ENCODE measurements at regions not wholly inside any gene's neighbourhood (a gene's known extent, or its start where the extent isn't known, plus 50 kb on each side); places are given as distances from the start of the nearest gene placed in this dataset.

DNA sequence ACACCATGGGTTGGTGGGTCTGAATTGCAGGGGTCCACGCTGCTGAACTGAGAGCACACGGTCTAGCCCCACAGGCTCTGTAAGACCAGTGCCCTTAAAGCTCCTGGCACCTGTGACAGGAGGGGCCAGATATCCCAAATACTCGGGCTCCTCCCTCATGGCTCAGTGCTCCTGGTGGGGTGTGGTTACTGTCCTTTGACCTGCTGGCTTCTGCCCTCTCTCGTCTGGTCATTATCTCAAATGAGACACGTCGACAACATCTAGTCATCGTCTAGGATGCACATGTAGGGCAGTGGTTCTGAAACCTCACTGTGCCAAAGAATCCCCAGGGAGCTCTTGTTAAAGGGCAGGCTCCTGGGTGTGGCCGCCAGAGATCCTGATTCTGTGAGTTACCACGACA lies 258.4 kb downstream of the LOXHD1 start:
- no peaks in the 10 kb centered on the region for H3K9me3 ChIP-seq (ENCODE audit: control insufficient read depth in 2 of 2, low read length in 2 of 2)
- ATAC-seq (ENCODE audit: low read depth in 2 of 2) (no peak), DNase-seq (no peak)
- H3K4me3 ChIP-seq (ENCODE audit: low read depth, low read length), result no peak overlapping the region
- Mint-ChIP-seq H3K27ac (peak overlapping the region in 1 of 3 donors; percentile 25), H3K9me3 (no peaks in the 10 kb centered on the region), H3K4me1 (no peaks in the 10 kb centered on the region), H3K36me3 (no peaks in the 10 kb centered on the region), H3K27me3 (peaks cover 14% of the 10 kb centered on the region), H3K4me3 (no peak overlapping the region)
- no peaks in the 10 kb centered on the region for H3K4me1 ChIP-seq (ENCODE audit: control insufficient read depth, insufficient read depth, low read length, poor library complexity, severe bottlenecking)
- H3K27me3 ChIP-seq (ENCODE audit: control insufficient read depth, insufficient read depth, low read length), result no peaks in the 10 kb centered on the region
- no peaks in the 10 kb centered on the region for H3K36me3 ChIP-seq (ENCODE audit: control insufficient read depth, insufficient read depth, low read length)
- no peak overlapping the region for H3K27ac ChIP-seq (ENCODE audit: insufficient read depth, low read length, poor library complexity, severe bottlenecking)

DNA sequence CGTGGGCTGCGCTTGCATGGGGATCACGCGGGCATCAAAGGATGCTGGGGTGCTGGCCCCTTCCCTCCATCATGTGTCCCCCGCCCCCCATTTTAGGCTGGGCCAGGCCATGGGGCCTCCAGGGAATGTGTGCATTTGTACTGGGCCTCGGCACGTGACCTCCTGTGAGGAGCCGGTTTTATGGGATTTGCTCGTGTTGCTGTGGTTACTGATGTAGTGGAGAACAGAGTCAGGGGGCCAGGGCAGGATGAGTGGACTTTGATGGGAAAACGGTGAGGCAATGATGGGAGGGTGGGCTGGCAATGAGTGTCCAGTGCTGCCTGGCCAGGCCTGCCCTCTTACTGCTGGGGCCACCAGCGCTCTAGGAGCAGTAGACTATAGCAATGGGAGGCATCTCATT lies 257.7 kb downstream of the LOXHD1 start:
- Histone ChIP-seq H3K9me3 (ENCODE audit: control insufficient read depth in 2 of 2, low read length in 2 of 2) (no peaks in the 10 kb centered on the region), H3K36me3 (ENCODE audit: control insufficient read depth, insufficient read depth, low read length) (no peaks in the 10 kb centered on the region), H3K27ac (ENCODE audit: insufficient read depth, low read length, poor library complexity, severe bottlenecking) (no peak overlapping the region), H3K27me3 (ENCODE audit: control insufficient read depth, insufficient read depth, low read length) (no peaks in the 10 kb centered on the region), H3K4me3 (ENCODE audit: low read depth, low read length) (no peak overlapping the region), H3K4me1 (ENCODE audit: control insufficient read depth, insufficient read depth, low read length, poor library complexity, severe bottlenecking) (no peaks in the 10 kb centered on the region)
- Mint-ChIP-seq H3K4me1 (no peaks in the 10 kb centered on the region), H3K4me3 (no peak overlapping the region), H3K36me3 (no peaks in the 10 kb centered on the region), H3K27ac (no peak overlapping the region), H3K9me3 (no peaks in the 10 kb centered on the region), H3K27me3 (peaks cover 14% of the 10 kb centered on the region)
- no peak for ATAC-seq (ENCODE audit: low read depth in 2 of 2)
- no peak for DNase-seq

DNA sequence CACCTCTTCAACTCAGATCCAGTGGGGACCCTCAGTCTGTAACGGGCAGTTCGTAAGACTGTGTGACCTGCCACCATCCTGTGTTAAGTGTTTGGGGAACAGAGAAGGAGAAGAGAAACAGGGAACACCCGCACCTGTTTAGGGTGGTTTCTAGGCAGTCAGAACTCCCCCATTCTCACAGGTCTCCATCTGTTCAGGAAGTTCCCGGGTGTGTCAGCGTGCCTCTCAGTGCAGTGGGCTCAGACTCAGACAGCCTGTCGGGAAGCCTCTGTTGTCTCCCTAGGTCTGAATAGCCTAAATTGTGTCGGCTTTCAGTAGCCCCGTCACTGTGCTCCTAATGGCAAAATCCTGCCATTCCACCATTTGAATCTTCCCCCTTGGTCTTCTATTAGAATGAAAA lies 256.6 kb downstream of the LOXHD1 start:
- no peaks in the 10 kb centered on the region for H3K27me3 ChIP-seq (ENCODE audit: control insufficient read depth, insufficient read depth, low read length)
- H3K36me3 ChIP-seq (ENCODE audit: control insufficient read depth, insufficient read depth, low read length), result no peaks in the 10 kb centered on the region
- H3K4me1 Mint-ChIP-seq, result no peaks in the 10 kb centered on the region
- H3K36me3 Mint-ChIP-seq, result no peaks in the 10 kb centered on the region
- no peak overlapping the region for H3K27ac ChIP-seq (ENCODE audit: insufficient read depth, low read length, poor library complexity, severe bottlenecking)
- no peak overlapping the region for H3K4me3 ChIP-seq (ENCODE audit: low read depth, low read length)
- no peaks in the 10 kb centered on the region for H3K9me3 Mint-ChIP-seq
- ATAC-seq (ENCODE audit: low read depth in 2 of 2), result no peak
- H3K9me3 ChIP-seq (ENCODE audit: control insufficient read depth in 2 of 2, low read length in 2 of 2), result no peaks in the 10 kb centered on the region
- no peaks in the 10 kb centered on the region for H3K4me1 ChIP-seq (ENCODE audit: control insufficient read depth, insufficient read depth, low read length, poor library complexity, severe bottlenecking)
- H3K27me3 Mint-ChIP-seq, result peaks cover 20% of the 10 kb centered on the region
- no peak overlapping the region for H3K4me3 Mint-ChIP-seq
- H3K27ac Mint-ChIP-seq, result peak overlapping the region in 1 of 3 donors; percentile 18
- DNase-seq, result no peak

DNA sequence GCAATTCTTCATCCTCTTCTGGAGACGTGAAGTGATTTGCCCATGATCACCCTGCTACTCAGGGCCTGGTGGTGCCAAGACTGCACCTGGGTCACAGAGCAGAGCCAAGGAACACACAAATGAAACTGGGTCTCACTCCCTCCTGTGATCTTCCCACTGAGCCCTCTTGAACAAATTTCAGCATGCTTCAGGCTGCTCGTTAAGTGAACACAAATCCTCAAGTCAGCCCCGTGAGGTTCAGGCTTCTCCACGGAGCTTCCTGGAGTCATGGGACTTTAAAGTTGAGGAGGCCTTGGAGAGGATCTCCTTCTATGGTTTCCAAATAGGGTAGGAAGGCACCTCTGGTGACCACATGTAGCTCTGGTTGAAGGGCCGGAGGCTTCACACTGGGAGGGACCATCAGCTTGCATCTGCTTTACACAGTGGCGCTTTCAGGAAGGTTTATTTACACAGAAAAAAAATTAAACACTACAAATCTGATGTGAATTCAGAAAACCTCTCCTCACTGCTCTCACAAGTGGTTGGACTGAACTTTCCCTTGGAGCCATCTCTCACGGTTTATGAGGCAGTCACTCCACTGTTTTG lies 255.4 kb downstream of the LOXHD1 start:
- H3K27ac Mint-ChIP-seq, result no peak overlapping the region
- no peaks in the 10 kb centered on the region for H3K36me3 ChIP-seq (ENCODE audit: control insufficient read depth, insufficient read depth, low read length)
- H3K4me1 Mint-ChIP-seq, result no peaks in the 10 kb centered on the region
- no peaks in the 10 kb centered on the region for H3K9me3 ChIP-seq (ENCODE audit: control insufficient read depth in 2 of 2, low read length in 2 of 2)
- no peaks in the 10 kb centered on the region for H3K27me3 ChIP-seq (ENCODE audit: control insufficient read depth, insufficient read depth, low read length)
- H3K36me3 Mint-ChIP-seq, result no peaks in the 10 kb centered on the region
- H3K4me1 ChIP-seq (ENCODE audit: control insufficient read depth, insufficient read depth, low read length, poor library complexity, severe bottlenecking), result no peaks in the 10 kb centered on the region
- H3K27ac ChIP-seq (ENCODE audit: insufficient read depth, low read length, poor library complexity, severe bottlenecking), result no peak overlapping the region
- H3K9me3 Mint-ChIP-seq, result no peaks in the 10 kb centered on the region
- ATAC-seq (ENCODE audit: low read depth in 2 of 2), result no peak
- no peak for DNase-seq
- H3K4me3 Mint-ChIP-seq, result no peak overlapping the region
- peaks cover 20% of the 10 kb centered on the region for H3K27me3 Mint-ChIP-seq
- no peak overlapping the region for H3K4me3 ChIP-seq (ENCODE audit: low read depth, low read length)

GRCh38 chr18:46402396-46402795 lies 254.6 kb downstream of the LOXHD1 start:
- Mint-ChIP-seq H3K27me3 (peaks cover 24% of the 10 kb centered on the region), H3K4me1 (no peaks in the 10 kb centered on the region), H3K4me3 (no peak overlapping the region), H3K9me3 (no peaks in the 10 kb centered on the region), H3K36me3 (no peaks in the 10 kb centered on the region), H3K27ac (no peak overlapping the region)
- Histone ChIP-seq H3K4me3 (ENCODE audit: low read depth, low read length) (no peak overlapping the region), H3K36me3 (ENCODE audit: control insufficient read depth, insufficient read depth, low read length) (no peaks in the 10 kb centered on the region), H3K27ac (ENCODE audit: insufficient read depth, low read length, poor library complexity, severe bottlenecking) (no peak overlapping the region), H3K27me3 (ENCODE audit: control insufficient read depth, insufficient read depth, low read length) (no peaks in the 10 kb centered on the region), H3K9me3 (ENCODE audit: control insufficient read depth in 2 of 2, low read length in 2 of 2) (no peaks in the 10 kb centered on the region), H3K4me1 (ENCODE audit: control insufficient read depth, insufficient read depth, low read length, poor library complexity, severe bottlenecking) (no peaks in the 10 kb centered on the region)
- no peak for ATAC-seq (ENCODE audit: low read depth in 2 of 2)
- no peak for DNase-seq

GRCh38 chr18:46402945-46403344 lies 254.1 kb downstream of the LOXHD1 start:
- Mint-ChIP-seq H3K36me3 (no peaks in the 10 kb centered on the region), H3K9me3 (no peaks in the 10 kb centered on the region), H3K4me3 (no peak overlapping the region), H3K27ac (no peak overlapping the region), H3K27me3 (peaks cover 26% of the 10 kb centered on the region), H3K4me1 (no peaks in the 10 kb centered on the region)
- Histone ChIP-seq H3K27me3 (ENCODE audit: control insufficient read depth, insufficient read depth, low read length) (no peaks in the 10 kb centered on the region), H3K4me3 (ENCODE audit: low read depth, low read length) (no peak overlapping the region), H3K9me3 (ENCODE audit: control insufficient read depth in 2 of 2, low read length in 2 of 2) (no peaks in the 10 kb centered on the region), H3K27ac (ENCODE audit: insufficient read depth, low read length, poor library complexity, severe bottlenecking) (no peak overlapping the region), H3K36me3 (ENCODE audit: control insufficient read depth, insufficient read depth, low read length) (no peaks in the 10 kb centered on the region), H3K4me1 (ENCODE audit: control insufficient read depth, insufficient read depth, low read length, poor library complexity, severe bottlenecking) (no peaks in the 10 kb centered on the region)
- DNase-seq (no peak), ATAC-seq (ENCODE audit: low read depth in 2 of 2) (no peak)

DNA sequence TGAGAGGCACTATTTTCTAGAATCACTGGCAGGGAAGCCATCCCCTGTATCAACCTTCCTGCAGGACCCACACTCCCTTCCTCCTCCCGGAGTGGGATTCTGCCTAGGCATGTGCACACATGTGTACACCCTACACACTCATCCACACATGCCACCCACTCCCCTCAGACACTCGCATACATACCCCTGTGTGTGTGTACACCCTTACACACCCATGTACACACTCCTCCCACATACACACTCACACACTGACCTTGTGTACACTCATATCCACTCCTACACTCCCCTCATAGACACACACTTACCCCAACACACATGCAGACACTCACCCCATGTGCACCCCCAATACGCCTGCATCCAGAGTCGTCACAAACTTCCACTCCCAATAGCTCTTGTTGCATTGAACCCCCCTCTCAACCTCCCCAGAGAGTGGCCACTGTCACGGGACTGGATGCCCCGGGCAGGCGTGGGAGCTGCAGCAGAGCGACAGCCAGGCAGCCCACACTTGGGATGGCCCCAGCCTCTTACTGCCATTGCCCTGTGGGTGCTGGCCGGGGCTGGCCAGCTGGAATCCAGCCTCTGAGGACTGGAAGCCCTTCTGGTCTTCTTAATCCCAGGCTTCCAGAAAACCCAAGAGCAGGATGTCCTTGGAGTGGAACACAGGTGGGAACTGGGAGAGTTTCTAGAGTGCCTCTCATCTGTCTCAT lies 251.0 kb downstream of the LOXHD1 start:
- Mint-ChIP-seq H3K27ac (no peak overlapping the region), H3K4me1 (no peaks in the 10 kb centered on the region), H3K36me3 (no peaks in the 10 kb centered on the region), H3K27me3 (peaks cover 24% of the 10 kb centered on the region), H3K4me3 (no peak overlapping the region), H3K9me3 (no peaks in the 10 kb centered on the region)
- ATAC-seq (ENCODE audit: low read depth in 2 of 2) (no peak), DNase-seq (no peak)
- Histone ChIP-seq H3K9me3 (ENCODE audit: control insufficient read depth in 2 of 2, low read length in 2 of 2) (no peaks in the 10 kb centered on the region), H3K27me3 (ENCODE audit: control insufficient read depth, insufficient read depth, low read length) (no peaks in the 10 kb centered on the region), H3K4me1 (ENCODE audit: control insufficient read depth, insufficient read depth, low read length, poor library complexity, severe bottlenecking) (no peaks in the 10 kb centered on the region), H3K4me3 (ENCODE audit: low read depth, low read length) (no peak overlapping the region), H3K36me3 (ENCODE audit: control insufficient read depth, insufficient read depth, low read length) (no peaks in the 10 kb centered on the region), H3K27ac (ENCODE audit: insufficient read depth, low read length, poor library complexity, severe bottlenecking) (no peak overlapping the region)

- no peak overlapping the region for H3K27ac ChIP-seq (ENCODE audit: insufficient read depth, low read length, poor library complexity, severe bottlenecking)
- no peaks in the 10 kb centered on the region for H3K9me3 ChIP-seq (ENCODE audit: control insufficient read depth in 2 of 2, low read length in 2 of 2)
- Mint-ChIP-seq H3K36me3 (no peaks in the 10 kb centered on the region), H3K27me3 (peaks cover 24% of the 10 kb centered on the region), H3K27ac (no peak overlapping the region), H3K4me3 (no peak overlapping the region), H3K9me3 (no peaks in the 10 kb centered on the region), H3K4me1 (no peaks in the 10 kb centered on the region)
- DNase-seq (no peak), ATAC-seq (ENCODE audit: low read depth in 2 of 2) (no peak)
- H3K4me1 ChIP-seq (ENCODE audit: control insufficient read depth, insufficient read depth, low read length, poor library complexity, severe bottlenecking), result no peaks in the 10 kb centered on the region
- no peaks in the 10 kb centered on the region for H3K36me3 ChIP-seq (ENCODE audit: control insufficient read depth, insufficient read depth, low read length)
- H3K27me3 ChIP-seq (ENCODE audit: control insufficient read depth, insufficient read depth, low read length), result no peaks in the 10 kb centered on the region
- no peak overlapping the region for H3K4me3 ChIP-seq (ENCODE audit: low read depth, low read length)
These were observed 250.5 kb downstream of the LOXHD1 start for GRCh38 chr18:46406539-46406932.

All from CD4-positive, CD25-positive, alpha-beta regulatory T cell (primary cell).